Fibroblast of lung (primary cell): ENCODE measurements at regions not wholly inside any gene's neighbourhood (a gene's known extent, or its start where the extent isn't known, plus 50 kb on each side); places are given as distances from the start of the nearest gene placed in this dataset.

Experiments
- CTCF ChIP-seq, 2 donors: IDR thresholded peaks in 1 of 2; conservative IDR thresholded peaks in 1 of 2; 1 replicate in 1 of 2; 2 replicates in 1 of 2; pipeline ENCODE4 v1.5.1; 2011 to 2012; ENCODE audit warnings: low read length in 2 of 2, control low read depth in 1 of 2, inconsistent platforms in 1 of 2, low read depth in 1 of 2, mild to moderate bottlenecking in 1 of 2
- EZH2 ChIP-seq: IDR thresholded peaks from 2 replicates; pipeline ENCODE4 v1.5.1; 2012; ENCODE audit warnings: low read length, control low read depth, mild to moderate bottlenecking; ENCODE audit errors: missing control alignments

GRCh38 chr6:28802417-28803336 lies 121.1 kb downstream of the TRIM27 start:
- TF ChIP-seq CTCF (conservative IDR thresholded peaks at IDR 0.05 in 1 of 2, IDR thresholded peaks at IDR 0.05 in 1 of 2; ENCODE audit: low read depth in 1 of 2, low read length in 2 of 2) (no peak), EZH2 (no peak)
